LNCaP clone FGC (cell line): ENCODE measurements at regions not wholly inside any gene's neighbourhood (a gene's known extent, or its start where the extent isn't known, plus 50 kb on each side); places are given as distances from the start of the nearest gene placed in this dataset.

Source experiments
- DNase-seq: peaks from one replicate; pipeline ENCODE4 v3.0.0-alpha.2; 2011; ENCODE audit warnings: low read depth
- H3K4me3 ChIP-seq: 2 replicates; pipeline ENCODE4 v1.5.1; 2011; ENCODE audit warnings: mild to moderate bottlenecking, low read depth, low read length, control low read depth
- CTCF ChIP-seq: IDR thresholded peaks from 2 replicates; pipeline ENCODE4 v1.5.1; 2012; ENCODE audit warnings: mild to moderate bottlenecking; ENCODE audit not compliant: control insufficient read depth, insufficient read depth; ENCODE audit errors: extremely low read depth

DNA sequence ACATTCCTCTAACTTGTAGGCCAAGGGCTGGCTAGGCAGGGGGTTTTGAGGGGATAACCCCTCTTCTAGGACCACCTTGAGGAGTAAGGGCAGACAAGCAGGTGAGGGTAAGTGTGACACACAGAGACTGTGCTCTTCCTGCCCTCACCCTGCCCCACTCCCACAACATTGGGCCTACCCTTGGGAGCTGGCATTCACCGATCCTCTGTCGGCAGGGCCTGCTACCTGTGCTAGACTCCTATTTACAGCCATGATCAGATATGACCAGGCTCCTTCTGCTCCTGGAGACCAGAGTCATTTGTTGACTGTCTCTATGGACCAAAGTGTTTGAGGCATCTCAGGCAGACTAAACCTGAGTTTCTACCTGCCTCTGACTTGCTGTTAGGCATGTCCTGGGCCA, 68.3 kb downstream of the SYF2 start:
- H3K4me3 ChIP-seq: no peak overlapping the region
- no peak for DNase-seq
- TF ChIP-seq CTCF: no peak

DNA sequence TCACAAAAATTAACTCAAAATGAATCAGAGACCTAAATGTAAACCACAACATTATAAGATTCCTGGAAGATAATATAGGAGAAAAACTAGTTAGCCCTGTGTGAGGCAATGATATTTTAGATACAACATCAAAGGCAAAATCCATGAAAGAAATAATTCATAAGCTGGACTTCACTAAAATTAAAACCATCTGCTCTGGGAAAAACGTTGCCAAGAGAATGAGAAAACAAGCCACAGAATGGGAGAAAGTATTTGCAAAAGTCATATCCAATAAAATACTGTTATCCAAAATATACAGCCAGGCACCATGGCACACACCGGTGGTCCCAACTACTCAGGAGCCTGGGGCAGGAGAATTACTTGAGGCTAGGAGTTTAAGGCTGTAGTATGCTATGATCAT, 70.3 kb downstream of the SYF2 start:
- TF ChIP-seq CTCF: no peak

GRCh38 chr1:25157846-25158245, 74.5 kb downstream of the SYF2 start:
- TF ChIP-seq CTCF: no peak
- DNase-seq: no peak
- H3K4me3 ChIP-seq: no peak overlapping the region

More for the DNA sequence above, 70.3 kb downstream of the SYF2 start:
- no peak for DNase-seq
- H3K4me3 ChIP-seq: no peak overlapping the region

- H3K4me3 ChIP-seq: no peak overlapping the region
- TF ChIP-seq CTCF: no peak
- no peak for DNase-seq
Observed at GRCh38 chr1:25150985-25151495, 81.3 kb downstream of the SYF2 start.

GRCh38 chr1:25148673-25149300, 83.5 kb downstream of the SYF2 start:
- H3K4me3 ChIP-seq: no peak overlapping the region
- peak; percentile 25; the same call in 1 of the 2 replicates for TF ChIP-seq CTCF
- DNase-seq: no peak

- no peak for TF ChIP-seq CTCF
- no peak overlapping the region for H3K4me3 ChIP-seq
- DNase-seq: no peak
Observed at GRCh38 chr1:25146451-25146855, 85.8 kb downstream of the SYF2 start.

DNA sequence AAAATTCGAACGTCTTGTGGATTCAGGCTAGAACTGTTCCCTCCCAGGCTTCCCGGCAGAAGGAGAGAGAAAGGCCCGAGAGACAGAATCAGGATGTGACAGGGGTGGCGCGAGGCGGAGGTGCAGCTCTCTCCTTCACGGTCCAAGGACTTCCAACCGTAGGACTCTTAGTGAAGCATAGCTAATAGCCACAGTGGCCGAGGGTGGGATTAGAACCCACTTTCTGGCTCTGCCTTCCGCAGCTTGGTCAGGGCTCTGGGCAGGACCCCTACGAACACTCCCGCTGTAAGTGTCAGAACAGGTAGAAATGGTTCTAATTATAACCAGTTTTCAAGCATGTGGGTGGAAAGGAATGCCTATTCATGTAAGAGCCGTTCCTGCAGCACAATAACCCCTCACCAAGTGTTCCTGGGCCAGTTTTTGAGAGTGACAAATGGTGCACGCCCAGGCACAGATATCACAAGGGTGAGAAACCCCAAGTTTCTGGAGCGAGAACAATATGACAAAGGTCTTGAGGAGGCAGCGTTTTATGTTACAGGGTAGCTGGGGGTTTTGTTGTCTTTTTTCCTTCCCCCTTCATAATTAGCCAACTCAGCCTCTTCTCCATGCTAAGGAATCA, 86.4 kb downstream of the SYF2 start:
- no peak for DNase-seq
- no peak for TF ChIP-seq CTCF

More for the DNA sequence above, 86.4 kb downstream of the SYF2 start:
- no peak overlapping the region for H3K4me3 ChIP-seq
